Neural cell (in vitro differentiated cells): ENCODE measurements at regions not wholly inside any gene's neighbourhood (a gene's known extent, or its start where the extent isn't known, plus 50 kb on each side); places are given as distances from the start of the nearest gene placed in this dataset.

Source experiments
- EP300 ChIP-seq: fragments of 450-650 bp; conservative IDR thresholded peaks from 2 replicates; pipeline ENCODE4 v1.6.1; 2014; ENCODE audit warnings: antibody characterized with exemption, mild to moderate bottlenecking, moderate library complexity; ENCODE audit not compliant: poor library complexity, severe bottlenecking
- EZH2 ChIP-seq: fragments of 200-600, 300-800 bp; shearing (Covaris generic), sonication (generic); IDR thresholded peaks from 2 replicates; pipeline ENCODE4 v1.6.1; 2014; ENCODE audit warnings: antibody characterized with exemption, low read length, borderline replicate concordance, mild to moderate bottlenecking; ENCODE audit not compliant: insufficient read depth, poor library complexity, severe bottlenecking
- MXI1 ChIP-seq: fragments of 450-650 bp; conservative IDR thresholded peaks from 2 replicates; pipeline ENCODE4 v1.6.1; 2014; ENCODE audit warnings: antibody characterized with exemption, mild to moderate bottlenecking; ENCODE audit not compliant: poor library complexity, severe bottlenecking
- POLR2AphosphoS5 ChIP-seq: IDR thresholded peaks from 2 replicates; pipeline ENCODE4 v1.6.1; 2012
- SMC3 ChIP-seq: fragments of 450-650 bp; conservative IDR thresholded peaks from 2 replicates; pipeline ENCODE4 v1.6.1; 2014; ENCODE audit warnings: antibody characterized with exemption, mild to moderate bottlenecking, moderate library complexity; ENCODE audit not compliant: poor library complexity
- TF ChIP-seq, protein P1 (sequence below): fragments of 450-650 bp; IDR thresholded peaks from 2 replicates; pipeline ENCODE4 v1.5.1; 2014; ENCODE audit warnings: antibody characterized with exemption, mild to moderate bottlenecking, moderate library complexity; ENCODE audit not compliant: poor library complexity, severe bottlenecking

DNA sequence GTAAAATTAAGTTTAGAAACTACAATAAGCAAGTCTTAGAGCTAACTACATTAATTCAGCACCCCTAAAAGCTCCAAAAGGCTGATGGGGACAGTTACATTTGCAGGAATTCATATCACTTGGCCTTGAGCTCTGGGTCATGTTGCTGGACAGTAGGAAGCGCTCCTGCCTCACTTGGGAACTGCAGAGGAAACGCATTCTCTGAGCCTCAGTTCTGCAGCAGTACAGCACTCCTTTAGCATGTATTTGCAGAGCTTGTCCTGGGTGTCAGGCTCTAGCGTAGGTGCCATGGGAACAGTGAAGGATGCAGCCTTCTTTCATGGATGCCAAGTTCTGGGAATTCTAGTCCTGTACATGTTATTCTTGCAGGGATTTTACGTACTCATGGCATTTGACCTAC is 710.4 kb downstream of the IRX1 start:
- TF ChIP-seq, protein P1, sequence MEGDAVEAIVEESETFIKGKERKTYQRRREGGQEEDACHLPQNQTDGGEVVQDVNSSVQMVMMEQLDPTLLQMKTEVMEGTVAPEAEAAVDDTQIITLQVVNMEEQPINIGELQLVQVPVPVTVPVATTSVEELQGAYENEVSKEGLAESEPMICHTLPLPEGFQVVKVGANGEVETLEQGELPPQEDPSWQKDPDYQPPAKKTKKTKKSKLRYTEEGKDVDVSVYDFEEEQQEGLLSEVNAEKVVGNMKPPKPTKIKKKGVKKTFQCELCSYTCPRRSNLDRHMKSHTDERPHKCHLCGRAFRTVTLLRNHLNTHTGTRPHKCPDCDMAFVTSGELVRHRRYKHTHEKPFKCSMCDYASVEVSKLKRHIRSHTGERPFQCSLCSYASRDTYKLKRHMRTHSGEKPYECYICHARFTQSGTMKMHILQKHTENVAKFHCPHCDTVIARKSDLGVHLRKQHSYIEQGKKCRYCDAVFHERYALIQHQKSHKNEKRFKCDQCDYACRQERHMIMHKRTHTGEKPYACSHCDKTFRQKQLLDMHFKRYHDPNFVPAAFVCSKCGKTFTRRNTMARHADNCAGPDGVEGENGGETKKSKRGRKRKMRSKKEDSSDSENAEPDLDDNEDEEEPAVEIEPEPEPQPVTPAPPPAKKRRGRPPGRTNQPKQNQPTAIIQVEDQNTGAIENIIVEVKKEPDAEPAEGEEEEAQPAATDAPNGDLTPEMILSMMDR = no peak
- no peak for TF ChIP-seq EZH2
- no peak for TF ChIP-seq POLR2AphosphoS5
- no peak for TF ChIP-seq SMC3
- TF ChIP-seq EP300 = no peak
- TF ChIP-seq MXI1 = no peak
